ENCODE measurements at regions not wholly inside any gene's neighbourhood (a gene's known extent, or its start where the extent isn't known, plus 50 kb on each side); places are given as distances from the start of the nearest gene placed in this dataset.

DNA sequence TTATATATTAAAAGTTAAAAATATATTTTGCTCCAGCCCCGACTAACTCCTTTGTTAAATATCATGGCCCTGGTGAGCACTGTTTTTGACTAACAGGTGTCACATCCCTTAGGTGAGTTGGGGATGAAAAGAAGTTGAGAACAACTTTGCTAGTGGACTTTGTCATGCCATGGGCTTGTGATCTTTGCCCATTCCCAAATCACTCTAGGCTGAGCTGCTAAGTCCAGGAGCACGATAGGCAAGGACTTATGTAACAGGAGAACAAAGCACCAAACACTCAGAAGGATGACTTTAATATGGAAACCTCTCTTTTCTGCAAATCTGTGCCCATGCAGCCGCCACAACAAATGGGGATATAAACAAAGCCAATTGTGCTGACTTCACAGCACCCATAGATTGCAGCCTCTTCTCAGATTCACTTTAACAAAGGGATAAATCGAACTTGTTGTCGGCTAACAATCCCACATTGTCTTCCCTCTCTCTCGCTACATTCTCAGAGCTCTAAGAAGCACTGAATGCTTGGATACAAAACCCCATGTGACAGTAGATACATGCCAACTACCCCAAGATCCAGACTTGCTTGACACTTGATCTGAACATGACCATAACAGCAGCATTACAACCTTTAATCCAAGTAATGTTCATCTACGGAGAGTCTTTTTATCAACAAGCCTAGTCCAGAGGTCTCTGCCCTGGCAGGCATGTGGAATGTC lies 86.8 kb upstream of the CD180 start:
- DNase-seq (no peak), ATAC-seq (ENCODE audit: poor library complexity) (no peak)
- Histone ChIP-seq H3K9me3 (ENCODE audit: control insufficient read depth in 1 of 2, insufficient read depth in 1 of 2, low read length in 2 of 2) (peaks cover 11 to 15% of the 10 kb centered on the region in 2 experiments), H3K36me3 (ENCODE audit: insufficient read depth, low read length) (no peaks in the 10 kb centered on the region), H3K4me1 (ENCODE audit: insufficient read depth, low read length) (no peaks in the 10 kb centered on the region), H3K27ac (ENCODE audit: low read depth in 1 of 2, low read length in 2 of 2) (no peak overlapping the region), H3K4me3 (ENCODE audit: low read length) (no peak overlapping the region), H3K27me3 (ENCODE audit: control insufficient read depth in 1 of 2, insufficient read depth in 2 of 2, low read length in 2 of 2) (no peaks in the 10 kb centered on the region)
- Mint-ChIP-seq H3K4me1 (ENCODE audit: low read depth) (no peaks in the 10 kb centered on the region), H3K27me3 (no peaks in the 10 kb centered on the region), H3K9me3 (peaks cover 6% of the 10 kb centered on the region), H3K36me3 (ENCODE audit: low read depth) (peaks cover 4% of the 10 kb centered on the region), H3K27ac (no peak overlapping the region), H3K4me3 (no peak overlapping the region)
- TF ChIP-seq, protein P1, sequence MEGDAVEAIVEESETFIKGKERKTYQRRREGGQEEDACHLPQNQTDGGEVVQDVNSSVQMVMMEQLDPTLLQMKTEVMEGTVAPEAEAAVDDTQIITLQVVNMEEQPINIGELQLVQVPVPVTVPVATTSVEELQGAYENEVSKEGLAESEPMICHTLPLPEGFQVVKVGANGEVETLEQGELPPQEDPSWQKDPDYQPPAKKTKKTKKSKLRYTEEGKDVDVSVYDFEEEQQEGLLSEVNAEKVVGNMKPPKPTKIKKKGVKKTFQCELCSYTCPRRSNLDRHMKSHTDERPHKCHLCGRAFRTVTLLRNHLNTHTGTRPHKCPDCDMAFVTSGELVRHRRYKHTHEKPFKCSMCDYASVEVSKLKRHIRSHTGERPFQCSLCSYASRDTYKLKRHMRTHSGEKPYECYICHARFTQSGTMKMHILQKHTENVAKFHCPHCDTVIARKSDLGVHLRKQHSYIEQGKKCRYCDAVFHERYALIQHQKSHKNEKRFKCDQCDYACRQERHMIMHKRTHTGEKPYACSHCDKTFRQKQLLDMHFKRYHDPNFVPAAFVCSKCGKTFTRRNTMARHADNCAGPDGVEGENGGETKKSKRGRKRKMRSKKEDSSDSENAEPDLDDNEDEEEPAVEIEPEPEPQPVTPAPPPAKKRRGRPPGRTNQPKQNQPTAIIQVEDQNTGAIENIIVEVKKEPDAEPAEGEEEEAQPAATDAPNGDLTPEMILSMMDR (IDR thresholded peaks at IDR 0.05), result no peak
- intact Hi-C loops (cut with DNase I, micrococcal nuclease), result no loop called here
- ChIA-PET CTCF (interaction anchor here (0.5 kb wide), 1 partner anchor 1097 kb away, joined by 3 read pairs; no protein-coding TSS in a partner anchor), POLR2A (no interaction called here)

DNA sequence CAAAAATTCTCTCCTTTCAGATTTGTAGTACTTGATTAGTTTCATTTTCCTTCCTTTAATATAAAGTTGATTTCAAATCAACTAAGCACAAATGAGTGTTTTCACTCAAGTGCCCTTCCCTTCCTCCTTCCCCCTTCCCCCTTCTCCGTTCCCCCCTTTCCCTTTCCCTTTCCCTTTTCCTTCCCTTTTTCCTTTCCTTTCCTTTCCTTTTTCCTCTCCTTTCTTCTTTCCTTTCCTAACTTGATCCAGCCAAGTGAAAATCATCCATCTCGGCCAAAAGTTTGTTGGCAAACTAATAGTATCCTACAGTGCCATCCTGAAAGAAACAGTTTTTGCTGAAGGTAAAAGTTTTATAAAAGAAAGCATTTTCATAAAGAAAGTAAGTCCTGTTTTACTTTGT lies 85.3 kb upstream of the CD180 start:
- DNase-seq (no peak), ATAC-seq (ENCODE audit: poor library complexity) (no peak)
- intact Hi-C loops (cut with DNase I, micrococcal nuclease), result no loop called here
- Mint-ChIP-seq H3K4me1 (ENCODE audit: low read depth) (no peaks in the 10 kb centered on the region), H3K9me3 (peaks cover 7% of the 10 kb centered on the region), H3K27ac (no peak overlapping the region), H3K4me3 (no peak overlapping the region), H3K27me3 (no peaks in the 10 kb centered on the region), H3K36me3 (ENCODE audit: low read depth) (peaks cover 13% of the 10 kb centered on the region)
- ChIA-PET POLR2A (no interaction called here), CTCF (no interaction called here)
- Histone ChIP-seq H3K36me3 (ENCODE audit: insufficient read depth, low read length) (no peaks in the 10 kb centered on the region), H3K4me3 (ENCODE audit: low read length) (no peak overlapping the region), H3K9me3 (ENCODE audit: control insufficient read depth in 1 of 2, insufficient read depth in 1 of 2, low read length in 2 of 2) (peaks cover 19 to 24% of the 10 kb centered on the region in 2 experiments), H3K4me1 (ENCODE audit: insufficient read depth, low read length) (no peaks in the 10 kb centered on the region), H3K27me3 (ENCODE audit: control insufficient read depth in 1 of 2, insufficient read depth in 2 of 2, low read length in 2 of 2) (no peaks in the 10 kb centered on the region), H3K27ac (ENCODE audit: low read depth in 1 of 2, low read length in 2 of 2) (no peak overlapping the region)
- TF ChIP-seq, protein P1 (IDR thresholded peaks at IDR 0.05), result no peak

DNA sequence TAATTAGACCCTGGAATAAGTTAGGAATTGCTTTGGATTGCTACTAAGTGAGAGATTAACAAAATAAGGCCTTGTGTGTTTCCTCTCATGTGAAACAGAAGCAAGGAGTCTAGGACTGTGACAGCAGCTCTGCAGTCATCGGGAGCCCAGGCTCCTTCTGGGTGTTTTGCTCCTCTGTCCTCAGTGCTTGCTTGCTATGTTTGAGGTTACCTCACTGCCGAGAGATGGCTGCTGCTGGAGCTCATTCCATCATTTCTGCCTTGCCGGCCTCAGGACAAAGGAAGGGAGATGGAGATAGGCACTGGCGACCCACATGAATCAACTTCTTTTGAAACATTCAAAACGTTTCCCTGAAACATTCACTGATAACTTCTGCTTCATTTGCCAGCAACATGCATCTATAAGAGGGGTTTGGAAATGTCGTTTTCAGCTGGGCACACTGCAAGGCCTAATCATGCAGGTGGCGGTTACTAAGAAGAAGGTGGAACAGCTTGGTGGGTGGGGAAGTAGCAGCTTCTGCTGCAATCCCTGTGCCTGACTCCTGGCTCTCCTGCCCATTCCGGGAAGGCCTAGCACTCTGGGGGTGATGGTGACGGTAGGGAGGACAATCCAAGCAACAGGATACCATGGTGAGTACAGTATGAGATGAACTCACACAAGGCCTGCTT lies 77.2 kb upstream of the CD180 start:
- no peak overlapping the region for H3K4me3 ChIP-seq (ENCODE audit: low read length)
- no peak overlapping the region for H3K27ac Mint-ChIP-seq
- intact Hi-C loops (cut with DNase I, micrococcal nuclease), result loop anchor here in 1 of 2 experiments (10.0 kb wide), 1 partner anchor 371 kb away; no protein-coding TSS in a partner anchor
- peaks cover 12% of the 10 kb centered on the region for H3K36me3 Mint-ChIP-seq (ENCODE audit: low read depth)
- ChIA-PET CTCF (no interaction called here), POLR2A (no interaction called here)
- no peaks in the 10 kb centered on the region for H3K36me3 ChIP-seq (ENCODE audit: insufficient read depth, low read length)
- ATAC-seq (ENCODE audit: poor library complexity) (no peak), DNase-seq (no peak)
- peaks cover 7 to 16% of the 10 kb centered on the region in 2 experiments for H3K9me3 ChIP-seq (ENCODE audit: control insufficient read depth in 1 of 2, insufficient read depth in 1 of 2, low read length in 2 of 2)
- TF ChIP-seq, protein P1 (IDR thresholded peaks at IDR 0.05), result no peak
- no peaks in the 10 kb centered on the region for H3K27me3 ChIP-seq (ENCODE audit: control insufficient read depth in 1 of 2, insufficient read depth in 2 of 2, low read length in 2 of 2)
- no peaks in the 10 kb centered on the region for H3K4me1 Mint-ChIP-seq (ENCODE audit: low read depth)
- no peak overlapping the region for H3K27ac ChIP-seq (ENCODE audit: low read depth in 1 of 2, low read length in 2 of 2)
- H3K4me1 ChIP-seq (ENCODE audit: insufficient read depth, low read length), result no peaks in the 10 kb centered on the region
- peaks cover 13% of the 10 kb centered on the region for H3K9me3 Mint-ChIP-seq
- no peaks in the 10 kb centered on the region for H3K27me3 Mint-ChIP-seq
- H3K4me3 Mint-ChIP-seq, result no peak overlapping the region

All from CD4-positive, alpha-beta T cell (primary cell).